Fibroblast of lung (primary cell): ENCODE measurements at regions not wholly inside any gene's neighbourhood (a gene's known extent, or its start where the extent isn't known, plus 50 kb on each side); places are given as distances from the start of the nearest gene placed in this dataset.

Experiments
- DNase-seq, 2 donors: peaks; one replicate each; pipeline versions ENCODE4 v3.0.0 to v3.0.0-alpha.2; 2010; ENCODE audit warnings: low read depth in 2 of 2
- H2AFZ ChIP-seq: 2 replicates; pipeline ENCODE4 v1.5.1; 2012; ENCODE audit warnings: low read length, control low read depth, inconsistent platforms
- H3K27ac ChIP-seq: 2 replicates; pipeline ENCODE4 v1.5.1; 2011; ENCODE audit warnings: low read length, control low read depth; ENCODE audit not compliant: insufficient read depth
- H3K27me3 ChIP-seq: 2 replicates; pipeline ENCODE4 v1.5.1; 2011; ENCODE audit warnings: mild to moderate bottlenecking, low read length; ENCODE audit not compliant: control insufficient read depth, insufficient read depth
- H3K36me3 ChIP-seq: 2 replicates; pipeline ENCODE4 v1.5.1; 2011; ENCODE audit warnings: low read length; ENCODE audit not compliant: control insufficient read depth, insufficient read depth
- H3K4me1 ChIP-seq: 2 replicates; pipeline ENCODE4 v1.5.1; 2011; ENCODE audit warnings: low read length; ENCODE audit not compliant: control insufficient read depth, insufficient read depth; ENCODE audit errors: extremely low read depth
- H3K4me2 ChIP-seq: 2 replicates; pipeline ENCODE4 v1.5.1; 2011; ENCODE audit warnings: low read length, control low read depth; ENCODE audit not compliant: insufficient read depth; ENCODE audit errors: extremely low read depth
- H3K4me3 ChIP-seq, 4 experiments: fragments of 200-600 bp in 1 of 4; sonication (generic) in 1 of 4; replicated peaks in 1 of 4; 2 replicates each; pipeline ENCODE4 v1.5.1; 2011 to 2016; ENCODE audit warnings: low read length in 4 of 4, low read depth in 3 of 4, mild to moderate bottlenecking in 3 of 4, control low read depth in 2 of 4, inconsistent platforms in 1 of 4, mixed read lengths in 1 of 4; ENCODE audit not compliant: insufficient read depth in 1 of 4; ENCODE audit errors: control extremely low read depth in 1 of 4
- H3K79me2 ChIP-seq: 2 replicates; pipeline ENCODE4 v1.5.1; 2012; ENCODE audit warnings: mild to moderate bottlenecking, low read length, inconsistent platforms; ENCODE audit not compliant: control insufficient read depth, insufficient read depth
- H3K9ac ChIP-seq: 2 replicates; pipeline ENCODE4 v1.5.1; 2011; ENCODE audit warnings: mild to moderate bottlenecking, low read length, control low read depth; ENCODE audit not compliant: insufficient read depth
- H3K9me3 ChIP-seq: 2 replicates; pipeline ENCODE4 v1.5.1; 2012; ENCODE audit warnings: low read depth, low read length; ENCODE audit not compliant: control insufficient read depth, insufficient read depth
- H4K20me1 ChIP-seq: 2 replicates; pipeline ENCODE4 v1.5.1; 2011; ENCODE audit warnings: low read length; ENCODE audit not compliant: control insufficient read depth, insufficient read depth; ENCODE audit errors: extremely low read depth
- CTCF ChIP-seq, 2 donors: IDR thresholded peaks in 1 of 2; conservative IDR thresholded peaks in 1 of 2; 1 replicate in 1 of 2; 2 replicates in 1 of 2; pipeline ENCODE4 v1.5.1; 2011 to 2012; ENCODE audit warnings: low read length in 2 of 2, control low read depth in 1 of 2, inconsistent platforms in 1 of 2, low read depth in 1 of 2, mild to moderate bottlenecking in 1 of 2
- EZH2 ChIP-seq: IDR thresholded peaks from 2 replicates; pipeline ENCODE4 v1.5.1; 2012; ENCODE audit warnings: low read length, control low read depth, mild to moderate bottlenecking; ENCODE audit errors: missing control alignments

- H4K20me1 ChIP-seq, result no peaks in the 10 kb centered on the region
- H3K4me3 ChIP-seq, result no peak overlapping the region
- no peaks in the 10 kb centered on the region for H3K36me3 ChIP-seq
- H3K27ac ChIP-seq, result no peak overlapping the region
- no peaks in the 10 kb centered on the region for H3K4me1 ChIP-seq
- H3K9me3 ChIP-seq, result no peaks in the 10 kb centered on the region
- no peak overlapping the region for H3K9ac ChIP-seq
- H3K79me2 ChIP-seq, result no peaks in the 10 kb centered on the region
- H3K4me2 ChIP-seq, result no peak overlapping the region
- no peaks in the 10 kb centered on the region for H3K27me3 ChIP-seq
- no peak for DNase-seq
- no peak for TF ChIP-seq CTCF (conservative IDR thresholded peaks at IDR 0.05 in 1 of 2, IDR thresholded peaks at IDR 0.05 in 1 of 2; ENCODE audit: low read depth in 1 of 2, low read length in 2 of 2)
- no peak for TF ChIP-seq EZH2
- no peak overlapping the region for H2AFZ ChIP-seq
Measured at GRCh38 chr12:63410197-63410596, 258.1 kb downstream of the DPY19L2 start.

GRCh38 chr12:63406781-63407180 lies 255.8 kb upstream of the AVPR1A start:
- TF ChIP-seq CTCF (conservative IDR thresholded peaks at IDR 0.05 in 1 of 2, IDR thresholded peaks at IDR 0.05 in 1 of 2; ENCODE audit: low read depth in 1 of 2, low read length in 2 of 2) (no peak), EZH2 (no peak)
- Histone ChIP-seq H2AFZ (no peak overlapping the region), H3K79me2 (no peaks in the 10 kb centered on the region), H3K9me3 (no peaks in the 10 kb centered on the region), H3K36me3 (no peaks in the 10 kb centered on the region), H3K4me2 (no peak overlapping the region), H3K27ac (no peak overlapping the region), H4K20me1 (no peaks in the 10 kb centered on the region), H3K27me3 (no peaks in the 10 kb centered on the region), H3K4me1 (no peaks in the 10 kb centered on the region), H3K4me3 (no peak overlapping the region), H3K9ac (no peak overlapping the region)
- DNase-seq, result no peak

- Histone ChIP-seq H3K27me3 (no peaks in the 10 kb centered on the region), H3K4me2 (no peak overlapping the region), H3K79me2 (no peaks in the 10 kb centered on the region), H3K4me3 (no peak overlapping the region), H2AFZ (no peak overlapping the region), H3K27ac (no peak overlapping the region), H3K4me1 (no peaks in the 10 kb centered on the region), H3K9ac (no peak overlapping the region), H3K9me3 (no peaks in the 10 kb centered on the region), H4K20me1 (no peaks in the 10 kb centered on the region), H3K36me3 (no peaks in the 10 kb centered on the region)
- DNase-seq, result no peak
- TF ChIP-seq CTCF (conservative IDR thresholded peaks at IDR 0.05 in 1 of 2, IDR thresholded peaks at IDR 0.05 in 1 of 2; ENCODE audit: low read depth in 1 of 2, low read length in 2 of 2) (no peak), EZH2 (no peak)
Measured at GRCh38 chr12:63404611-63405010, 253.6 kb upstream of the AVPR1A start.
